Neural progenitor cell (in vitro differentiated cells): ENCODE measurements at regions not wholly inside any gene's neighbourhood (a gene's known extent, or its start where the extent isn't known, plus 50 kb on each side); places are given as distances from the start of the nearest gene placed in this dataset.
"Not testable (repeated sequence)": the region's sequence is repeated elsewhere in the genome, so short reads cannot be mapped to it uniquely, and the experiment has no call there.

Experiments
- DNase-seq: peaks from one replicate; pipeline ENCODE4 v3.0.0-alpha.2; 2016; ENCODE audit warnings: low spot score
- H2AFZ ChIP-seq: fragments of 200-600 bp; sonication (generic); replicated peaks from 2 replicates; pipeline ENCODE4 v1.6.1; 2016; ENCODE audit warnings: antibody characterized with exemption
- H3F3A ChIP-seq: fragments of 200-600 bp; sonication (generic); 2 replicates; pipeline ENCODE4 v1.6.1; 2016; ENCODE audit warnings: antibody characterized with exemption, low read depth
- H3K27ac ChIP-seq: fragments of 200-600 bp; sonication (generic); 2 replicates; pipeline ENCODE4 v1.5.1; 2016; ENCODE audit warnings: mild to moderate bottlenecking
- H3K27me3 ChIP-seq: fragments of 200-600 bp; sonication (generic); 2 replicates; pipeline ENCODE4 v1.6.1; 2016; ENCODE audit warnings: mild to moderate bottlenecking, moderate library complexity
- H3K36me3 ChIP-seq: fragments of 200-600 bp; sonication (generic); 2 replicates; pipeline ENCODE4 v1.5.1; 2016
- H3K4me1 ChIP-seq: fragments of 200-600 bp; sonication (generic); 2 replicates; pipeline ENCODE4 v1.6.1; 2016; ENCODE audit warnings: mixed run types
- H3K4me2 ChIP-seq: fragments of 200-600 bp; sonication (generic); 2 replicates; pipeline ENCODE4 v1.6.1; 2016
- H3K4me3 ChIP-seq: fragments of 200-600 bp; sonication (generic); 2 replicates; pipeline ENCODE4 v1.5.1; 2016
- H3K79me2 ChIP-seq: fragments of 200-600 bp; sonication (generic); 2 replicates; pipeline ENCODE4 v1.6.1; 2016; ENCODE audit warnings: low read depth
- H3K9ac ChIP-seq: fragments of 200-600 bp; sonication (generic); 2 replicates; pipeline ENCODE4 v1.6.1; 2016
- H3K9me3 ChIP-seq: fragments of 200-600 bp; sonication (generic); 2 replicates; pipeline ENCODE4 v1.5.1; 2016; ENCODE audit warnings: low read depth
- H4K20me1 ChIP-seq: fragments of 200-600 bp; sonication (generic); 2 replicates; pipeline ENCODE4 v1.6.1; 2016; ENCODE audit warnings: low read depth
- H3K27ac Mint-ChIP-seq: 3 replicates; pipeline ENCODE4 v1.8.0; 2021; ENCODE audit warnings: mixed read lengths
- H3K27me3 Mint-ChIP-seq: 2 replicates; pipeline ENCODE4 v1.8.0; 2022; ENCODE audit warnings: low read depth, mild to moderate bottlenecking, inconsistent platforms, moderate library complexity, mixed read lengths; ENCODE audit not compliant: insufficient read depth
- H3K36me3 Mint-ChIP-seq: 3 replicates; pipeline ENCODE4 v1.8.0; 2021; ENCODE audit warnings: mixed read lengths
- H3K4me1 Mint-ChIP-seq: 3 replicates; pipeline ENCODE4 v1.8.0; 2021; ENCODE audit warnings: mixed read lengths
- H3K4me3 Mint-ChIP-seq: 3 replicates; pipeline ENCODE4 v1.8.0; 2021; ENCODE audit warnings: mild to moderate bottlenecking, moderate library complexity, mixed read lengths
- H3K9me3 Mint-ChIP-seq: 3 replicates; pipeline ENCODE4 v1.8.0; 2020; ENCODE audit warnings: mixed read lengths
- EZH2 ChIP-seq: fragments of 200-600 bp; sonication (generic); IDR thresholded peaks from 2 replicates; pipeline ENCODE4 v1.6.1; 2017; ENCODE audit warnings: antibody characterized with exemption, mild to moderate bottlenecking, moderate library complexity
- EZH2phosphoT487 ChIP-seq: fragments of 200-600 bp; sonication (generic); IDR thresholded peaks from 2 replicates; pipeline ENCODE4 v1.6.1; 2017; ENCODE audit warnings: antibody characterized with exemption
- TF ChIP-seq, protein P1 (sequence below): fragments of 200-600 bp; sonication (generic); IDR thresholded peaks from 2 replicates; pipeline ENCODE4 v1.5.1; 2017; ENCODE audit warnings: antibody characterized with exemption, mild to moderate bottlenecking

DNA sequence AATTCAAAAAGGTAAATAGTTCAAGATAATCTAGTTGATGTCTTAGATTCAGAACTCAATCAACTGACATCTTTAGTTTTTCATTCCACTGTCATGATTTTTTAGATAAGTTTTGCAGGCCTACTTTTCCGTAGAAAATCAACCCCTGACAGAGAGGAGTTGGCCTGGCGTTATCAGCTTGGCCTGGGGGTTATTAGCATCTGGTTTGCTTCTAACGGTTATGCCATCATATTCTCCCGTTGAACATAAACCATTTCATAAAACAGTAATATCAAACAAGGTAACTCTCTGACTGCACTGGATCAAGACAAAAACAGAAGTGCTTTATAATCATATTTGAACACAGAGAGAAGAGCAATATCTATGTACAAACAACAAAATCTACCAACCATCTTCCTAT lies 130.8 kb upstream of the PCDH20 start:
- no peak overlapping the region for H3K4me3 ChIP-seq
- H3K79me2 ChIP-seq: no peaks in the 10 kb centered on the region
- peaks cover 6% of the 10 kb centered on the region for H3K4me1 Mint-ChIP-seq
- no peaks in the 10 kb centered on the region for H3F3A ChIP-seq
- no peaks in the 10 kb centered on the region for H3K9me3 Mint-ChIP-seq
- no peaks in the 10 kb centered on the region for H3K27me3 Mint-ChIP-seq
- H3K27me3 ChIP-seq: no peaks in the 10 kb centered on the region
- no peak overlapping the region for H3K9ac ChIP-seq
- H3K4me2 ChIP-seq: no peak overlapping the region
- no peak for DNase-seq
- no peak overlapping the region for H3K27ac Mint-ChIP-seq
- no peaks in the 10 kb centered on the region for H3K4me1 ChIP-seq
- no peaks in the 10 kb centered on the region for H3K36me3 ChIP-seq
- no peaks in the 10 kb centered on the region for H3K9me3 ChIP-seq
- no peak overlapping the region for H2AFZ ChIP-seq
- H3K36me3 Mint-ChIP-seq: no peaks in the 10 kb centered on the region
- no peak overlapping the region for H3K4me3 Mint-ChIP-seq
- H4K20me1 ChIP-seq: no peaks in the 10 kb centered on the region
- H3K27ac ChIP-seq: no peak overlapping the region
- TF ChIP-seq EZH2phosphoT487: no peak
- no peak for TF ChIP-seq EZH2
- TF ChIP-seq, protein P1, sequence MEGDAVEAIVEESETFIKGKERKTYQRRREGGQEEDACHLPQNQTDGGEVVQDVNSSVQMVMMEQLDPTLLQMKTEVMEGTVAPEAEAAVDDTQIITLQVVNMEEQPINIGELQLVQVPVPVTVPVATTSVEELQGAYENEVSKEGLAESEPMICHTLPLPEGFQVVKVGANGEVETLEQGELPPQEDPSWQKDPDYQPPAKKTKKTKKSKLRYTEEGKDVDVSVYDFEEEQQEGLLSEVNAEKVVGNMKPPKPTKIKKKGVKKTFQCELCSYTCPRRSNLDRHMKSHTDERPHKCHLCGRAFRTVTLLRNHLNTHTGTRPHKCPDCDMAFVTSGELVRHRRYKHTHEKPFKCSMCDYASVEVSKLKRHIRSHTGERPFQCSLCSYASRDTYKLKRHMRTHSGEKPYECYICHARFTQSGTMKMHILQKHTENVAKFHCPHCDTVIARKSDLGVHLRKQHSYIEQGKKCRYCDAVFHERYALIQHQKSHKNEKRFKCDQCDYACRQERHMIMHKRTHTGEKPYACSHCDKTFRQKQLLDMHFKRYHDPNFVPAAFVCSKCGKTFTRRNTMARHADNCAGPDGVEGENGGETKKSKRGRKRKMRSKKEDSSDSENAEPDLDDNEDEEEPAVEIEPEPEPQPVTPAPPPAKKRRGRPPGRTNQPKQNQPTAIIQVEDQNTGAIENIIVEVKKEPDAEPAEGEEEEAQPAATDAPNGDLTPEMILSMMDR: no peak

DNA sequence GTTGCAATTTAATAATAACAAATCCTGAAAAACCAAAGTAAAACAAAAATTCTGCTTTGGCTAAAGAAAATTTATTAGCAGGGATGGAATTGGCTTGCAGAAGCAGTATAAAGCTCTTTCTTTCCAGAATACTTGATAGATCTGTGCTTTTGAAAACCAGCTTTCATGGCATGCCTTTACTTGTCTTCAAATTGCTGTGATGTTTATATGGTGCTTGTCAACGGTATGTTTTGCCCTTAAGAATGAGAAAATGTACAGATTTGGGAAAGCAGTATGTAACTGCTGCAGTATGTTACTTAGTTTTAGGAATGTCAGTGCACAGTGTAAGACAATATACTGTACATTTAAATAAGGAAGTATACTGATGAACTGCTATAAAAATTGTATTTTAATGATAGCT lies 120.8 kb upstream of the PCDH20 start:
- Histone ChIP-seq H3K27ac (no peak overlapping the region), H3K4me3 (no peak overlapping the region), H2AFZ (no peak overlapping the region), H3K79me2 (no peaks in the 10 kb centered on the region), H3K9ac (no peak overlapping the region), H4K20me1 (no peaks in the 10 kb centered on the region), H3K36me3 (no peaks in the 10 kb centered on the region), H3K4me2 (no peak overlapping the region), H3K9me3 (no peaks in the 10 kb centered on the region), H3F3A (no peaks in the 10 kb centered on the region), H3K27me3 (no peaks in the 10 kb centered on the region), H3K4me1 (no peaks in the 10 kb centered on the region)
- TF ChIP-seq EZH2: no peak
- no peak for TF ChIP-seq EZH2phosphoT487
- TF ChIP-seq, protein P1: no peak
- Mint-ChIP-seq H3K4me1 (peaks cover 1% of the 10 kb centered on the region), H3K9me3 (peaks cover 5% of the 10 kb centered on the region), H3K27ac (no peak overlapping the region), H3K36me3 (no peaks in the 10 kb centered on the region), H3K4me3 (no peak overlapping the region), H3K27me3 (no peaks in the 10 kb centered on the region)
- no peak for DNase-seq

DNA sequence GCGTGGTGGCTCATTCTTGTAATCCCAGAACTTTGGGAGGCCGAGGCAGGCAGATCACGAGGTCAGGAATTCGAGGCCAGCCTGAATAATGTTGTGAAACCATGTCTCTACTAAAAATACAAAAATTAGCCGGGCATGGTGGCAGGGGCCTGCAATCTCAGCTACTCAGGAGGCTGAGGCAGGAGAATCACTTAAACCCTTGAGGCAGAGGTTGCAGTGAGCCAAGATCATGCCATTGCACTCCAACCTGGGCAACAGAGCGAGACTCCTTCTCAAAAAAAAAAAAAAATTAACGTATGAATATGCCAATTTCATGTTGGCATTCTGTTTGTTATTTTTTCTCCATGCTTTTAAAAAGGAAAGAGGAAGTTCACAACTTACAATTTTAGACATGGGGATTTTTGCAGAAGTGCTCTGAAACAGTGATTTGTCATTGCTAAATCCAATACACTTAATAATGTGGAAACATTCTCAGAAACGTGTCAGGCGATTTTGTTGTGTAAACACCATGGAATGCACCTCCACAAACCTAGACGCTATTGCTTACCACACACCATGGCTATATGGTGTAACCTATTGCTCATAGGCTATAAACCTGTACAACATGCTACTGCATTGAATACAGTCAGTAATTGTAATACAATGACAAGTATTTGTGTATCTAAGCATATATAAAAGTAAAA lies 115.9 kb upstream of the PCDH20 start:
- no peaks in the 10 kb centered on the region for H3K27me3 ChIP-seq
- no peaks in the 10 kb centered on the region for H3F3A ChIP-seq
- no peaks in the 10 kb centered on the region for H3K36me3 Mint-ChIP-seq
- no peaks in the 10 kb centered on the region for H4K20me1 ChIP-seq
- H3K9me3 Mint-ChIP-seq: peaks cover 5% of the 10 kb centered on the region
- H2AFZ ChIP-seq: no peak overlapping the region
- H3K36me3 ChIP-seq: no peaks in the 10 kb centered on the region
- H3K27me3 Mint-ChIP-seq: no peaks in the 10 kb centered on the region
- no peak overlapping the region for H3K9ac ChIP-seq
- no peak overlapping the region for H3K27ac ChIP-seq
- TF ChIP-seq, protein P1: no peak
- TF ChIP-seq EZH2phosphoT487 (no peak), EZH2 (no peak)
- H3K4me1 ChIP-seq: no peaks in the 10 kb centered on the region
- no peak overlapping the region for H3K4me3 Mint-ChIP-seq
- no peak for DNase-seq
- H3K79me2 ChIP-seq: no peaks in the 10 kb centered on the region
- H3K4me1 Mint-ChIP-seq: no peaks in the 10 kb centered on the region
- H3K4me3 ChIP-seq: no peak overlapping the region
- no peak overlapping the region for H3K27ac Mint-ChIP-seq
- no peak overlapping the region for H3K4me2 ChIP-seq
- no peaks in the 10 kb centered on the region for H3K9me3 ChIP-seq

DNA sequence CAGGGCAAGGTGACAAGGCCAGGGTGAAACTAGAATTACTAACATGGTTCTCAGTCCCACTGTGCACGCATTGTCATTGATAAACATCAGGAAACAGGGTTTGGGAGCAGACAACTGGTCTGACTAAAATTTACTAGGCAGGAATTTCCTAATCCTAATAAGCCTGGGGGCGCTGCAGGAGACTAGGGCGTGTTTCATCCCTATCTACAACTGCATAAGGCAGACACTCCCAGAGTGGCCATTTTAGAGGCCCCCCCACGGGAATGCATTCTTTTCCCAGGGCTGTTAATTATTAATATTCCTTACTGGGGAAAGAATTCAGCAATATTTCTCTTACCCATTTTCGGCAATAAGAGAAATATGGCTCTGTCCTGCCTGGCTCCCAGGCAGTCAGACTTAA lies 103.6 kb upstream of the PCDH20 start:
- not testable (repeated sequence) for H3K27me3 Mint-ChIP-seq, H3K36me3 ChIP-seq, H3K27ac ChIP-seq, H3K79me2 ChIP-seq, H4K20me1 ChIP-seq, H3K9me3 Mint-ChIP-seq, H3K4me1 Mint-ChIP-seq, H3K4me1 ChIP-seq, H3K36me3 Mint-ChIP-seq, H3K27ac Mint-ChIP-seq, H3K4me2 ChIP-seq, H3K9ac ChIP-seq, H3K9me3 ChIP-seq, H3K4me3 ChIP-seq, H3F3A ChIP-seq, DNase-seq, H3K4me3 Mint-ChIP-seq, H2AFZ ChIP-seq, H3K27me3 ChIP-seq
